GM19238 (cell line): ENCODE measurements at regions not wholly inside any gene's neighbourhood (a gene's known extent, or its start where the extent isn't known, plus 50 kb on each side); places are given as distances from the start of the nearest gene placed in this dataset.
"Not testable (repeated sequence)": the region's sequence is repeated elsewhere in the genome, so short reads cannot be mapped to it uniquely, and the experiment has no call there.

ENCODE experiments used
- DNase-seq: peaks from one replicate; pipeline ENCODE4 v3.0.0; 2011; ENCODE audit warnings: low spot score; ENCODE audit not compliant: insufficient read length

DNA sequence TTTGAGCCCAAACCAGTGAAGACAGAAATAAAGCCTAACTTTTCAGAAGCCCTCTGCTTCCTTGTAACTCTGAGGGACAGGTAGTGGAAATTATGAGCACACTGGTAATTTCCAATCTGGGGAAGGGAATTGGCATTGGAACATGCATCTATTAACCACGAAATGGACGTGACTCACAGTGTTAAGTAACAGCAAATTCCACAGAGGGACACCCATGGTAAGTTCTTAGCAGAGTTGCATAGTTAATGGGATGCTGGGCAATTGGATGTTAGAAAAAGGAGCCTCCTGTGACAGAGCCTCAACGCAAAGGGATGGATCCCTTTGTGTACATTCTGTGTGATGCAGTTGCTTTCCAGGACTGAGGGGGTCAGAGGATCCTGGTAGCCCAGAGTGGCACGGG, 168.6 kb downstream of the SEMA6D start:
- no peak for DNase-seq

- no peak for DNase-seq
Measured at GRCh38 chr15:47887241-47887800, 170.0 kb downstream of the SEMA6D start.

DNA sequence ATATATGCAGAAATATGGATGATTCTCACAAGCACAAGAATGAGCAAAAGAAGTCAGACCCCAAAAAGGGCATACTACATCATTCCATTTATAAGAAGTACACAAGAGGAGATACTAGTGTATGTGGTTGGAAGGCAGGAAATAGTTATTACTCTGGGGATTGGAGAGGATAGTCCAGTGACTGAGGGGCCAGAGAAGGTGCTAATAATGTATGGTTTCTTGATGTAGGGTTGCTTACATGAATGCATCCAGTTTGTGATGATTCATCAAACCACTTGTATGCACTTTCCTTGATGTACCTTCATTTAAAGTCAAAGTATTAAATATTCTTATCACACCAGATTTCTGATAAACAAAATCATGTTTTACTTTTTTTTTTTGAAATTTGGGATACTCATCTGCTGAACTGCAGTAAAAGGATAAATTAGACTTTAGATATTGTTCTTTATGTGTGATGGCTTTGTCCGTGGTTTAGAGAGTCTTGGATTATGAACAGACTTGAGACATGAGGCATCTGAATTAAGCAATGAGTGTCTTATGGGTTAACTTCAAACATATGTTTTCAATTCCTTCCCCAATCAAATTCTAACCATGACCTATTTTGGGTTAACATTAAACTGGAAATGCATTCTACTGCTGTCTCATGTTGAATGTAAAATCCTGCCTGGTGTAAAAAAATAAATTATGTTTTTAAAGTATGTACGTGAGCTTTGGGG, 171.2 kb downstream of the SEMA6D start:
- DNase-seq: no peak

GRCh38 chr15:47890397-47891150, 173.3 kb downstream of the SEMA6D start:
- no peak for DNase-seq

DNA sequence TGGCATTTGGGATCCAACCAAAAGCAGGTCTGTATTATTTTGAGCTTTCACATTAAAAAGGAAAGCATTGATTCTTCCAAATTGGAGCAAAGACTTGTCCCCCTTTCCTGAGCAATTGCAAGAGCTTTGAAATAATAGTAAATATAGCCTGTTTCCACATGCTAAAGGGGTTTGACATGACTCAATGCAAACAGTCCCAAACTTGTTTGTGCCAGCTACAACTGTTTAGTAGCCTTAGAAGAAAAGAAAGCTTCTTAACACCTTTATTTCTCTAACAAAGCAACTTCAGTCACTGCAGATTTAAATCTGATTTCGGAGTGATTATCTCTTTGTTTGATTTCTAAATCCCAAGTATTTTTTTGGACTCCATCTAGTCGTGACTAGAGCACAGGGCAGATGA, 180.2 kb downstream of the SEMA6D start:
- DNase-seq: no peak

DNA sequence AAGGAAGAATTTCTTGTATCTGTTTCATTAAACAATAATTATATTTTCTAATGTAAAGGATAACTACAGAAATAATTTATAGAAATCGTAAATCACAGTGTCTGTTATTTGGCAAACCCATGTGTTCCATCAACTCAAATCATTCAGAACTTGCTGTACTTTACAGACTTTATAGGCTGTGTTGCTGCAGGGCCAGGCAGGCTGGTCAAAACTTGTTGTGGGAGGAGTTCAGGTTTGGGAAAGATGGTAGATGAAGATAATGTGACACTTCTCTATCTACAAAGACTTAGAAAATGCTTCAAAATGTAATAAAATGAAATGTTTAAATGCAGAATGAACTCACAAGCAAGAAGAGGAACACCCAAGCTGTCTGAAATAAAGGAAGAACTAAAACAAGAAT, 183.4 kb downstream of the SEMA6D start:
- DNase-seq: no peak

DNA sequence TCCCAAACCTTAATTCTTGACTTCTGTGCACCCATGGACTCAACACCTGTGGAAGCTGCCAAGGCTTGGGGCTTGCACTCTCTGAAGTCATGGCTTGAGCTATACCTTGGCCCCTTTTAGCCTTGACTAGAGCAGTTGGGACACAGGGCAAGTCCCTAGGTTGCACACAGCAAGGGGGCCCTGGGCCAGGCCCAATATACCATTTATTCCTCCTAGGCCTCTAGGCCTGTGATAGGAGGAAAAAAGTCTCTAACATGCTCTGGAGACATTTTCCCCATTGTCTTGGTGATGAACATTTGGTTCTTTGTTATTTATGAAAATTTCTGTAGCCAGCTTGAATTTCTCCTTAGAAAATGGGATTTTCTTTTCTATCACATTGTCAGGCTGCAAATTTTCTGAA, 186.1 kb downstream of the SEMA6D start:
- no peak for DNase-seq

- no peak for DNase-seq
Measured at GRCh38 chr15:47908486-47908885, 191.2 kb downstream of the SEMA6D start.

GRCh38 chr15:47908950-47909670, 191.8 kb downstream of the SEMA6D start:
- DNase-seq: no peak

DNA sequence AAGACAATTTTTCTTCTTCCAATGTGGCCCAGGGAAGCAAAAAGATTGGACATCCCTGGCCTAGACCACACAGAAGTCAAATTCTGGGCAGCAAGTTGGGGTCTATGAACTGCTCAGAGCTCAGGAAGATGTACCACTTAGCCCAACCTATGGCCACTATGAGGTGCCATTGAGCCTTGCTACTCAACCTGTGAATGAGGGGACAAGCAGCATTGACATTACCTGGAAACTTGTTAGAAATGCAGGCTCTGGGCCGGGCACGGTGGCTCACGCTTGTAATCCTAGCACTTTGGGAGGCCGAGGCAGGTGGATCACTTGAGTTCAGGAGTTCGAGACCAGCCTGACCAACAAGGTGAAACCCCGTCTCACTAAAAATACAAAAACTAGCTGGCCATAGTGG, 195.6 kb downstream of the SEMA6D start:
- DNase-seq: not testable (repeated sequence)

DNA sequence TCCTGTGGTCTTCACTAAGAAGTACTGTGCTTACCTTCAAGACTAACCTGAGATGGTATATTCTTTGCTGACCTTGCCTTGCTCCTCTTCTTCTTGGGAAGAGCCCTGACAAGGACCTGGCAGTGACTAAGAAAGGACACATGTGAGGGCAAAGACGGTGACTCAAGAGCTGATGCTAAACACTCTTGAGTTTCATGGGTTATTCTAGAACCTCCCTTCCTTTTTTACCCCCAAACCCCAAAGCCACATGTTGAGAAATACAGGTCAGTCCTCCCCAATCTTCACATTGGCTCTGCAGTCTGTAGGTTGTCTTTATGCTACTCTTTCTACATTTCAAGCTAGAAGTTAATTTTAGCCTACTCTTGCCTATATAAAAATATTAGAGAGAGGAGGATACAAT, 200.6 kb downstream of the SEMA6D start:
- DNase-seq: no peak

DNA sequence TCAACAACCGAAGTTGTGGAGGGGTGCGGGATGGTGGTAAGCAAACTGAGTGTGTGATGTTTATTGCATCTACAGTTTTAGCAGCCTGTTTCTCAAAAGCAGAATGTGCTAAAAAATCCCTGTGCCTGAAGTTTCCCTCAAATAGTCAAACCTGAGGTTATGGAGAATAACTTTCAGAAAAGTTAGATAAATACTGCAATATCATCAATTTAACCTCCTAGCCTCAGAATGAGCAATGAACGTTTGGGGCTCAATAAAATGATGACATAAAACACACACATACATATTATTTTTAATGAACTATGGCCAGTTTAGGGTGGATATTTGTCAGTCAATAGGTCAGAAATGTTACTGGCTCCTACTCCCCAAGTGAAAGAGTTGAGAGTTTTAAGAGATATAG, 201.6 kb downstream of the SEMA6D start:
- DNase-seq: no peak

- DNase-seq: no peak
Measured at GRCh38 chr15:47924381-47924780, 196.4 kb upstream of the SLC24A5 start.

- no peak for DNase-seq
Measured at GRCh38 chr15:47929138-47929803, 191.5 kb upstream of the SLC24A5 start.

- no peak for DNase-seq
Measured at GRCh38 chr15:47932261-47932660, 188.5 kb upstream of the SLC24A5 start.

DNA sequence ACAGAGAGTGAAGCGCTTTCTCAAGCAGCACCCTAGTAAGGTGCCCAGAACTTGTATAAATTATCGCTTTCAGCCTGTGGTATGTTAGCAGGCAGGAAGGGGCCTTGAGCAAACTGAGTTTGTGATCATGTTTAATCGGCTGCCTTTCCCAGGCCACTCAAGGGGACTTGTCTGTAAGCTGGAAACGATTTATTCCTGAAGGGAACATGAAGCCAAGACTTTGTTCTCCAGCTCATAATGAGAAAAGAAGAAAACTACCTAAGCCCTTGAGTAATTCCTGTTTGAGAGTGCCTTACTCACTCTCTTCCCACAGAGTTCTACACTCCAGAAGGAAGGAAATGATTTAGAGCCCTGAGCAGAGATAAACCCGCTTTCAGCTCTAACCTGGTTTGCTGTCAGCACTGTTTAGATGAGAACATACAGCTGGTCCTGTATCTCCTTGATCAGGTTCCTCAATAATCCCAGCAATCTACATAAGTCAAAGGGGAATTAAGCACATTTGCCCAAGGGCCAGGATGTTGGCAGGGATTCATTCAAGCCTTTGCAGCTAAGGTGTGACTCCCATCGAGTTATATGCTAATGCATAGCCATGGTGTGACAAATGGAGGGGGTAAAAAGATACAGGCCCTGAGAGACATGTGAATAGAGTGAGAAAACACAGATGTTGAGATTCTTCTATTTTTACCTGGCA, 187.7 kb upstream of the SLC24A5 start:
- no peak for DNase-seq

GRCh38 chr15:47933865-47934264, 186.9 kb upstream of the SLC24A5 start:
- DNase-seq: no peak

GRCh38 chr15:47934342-47934741, 186.4 kb upstream of the SLC24A5 start:
- DNase-seq: no peak

DNA sequence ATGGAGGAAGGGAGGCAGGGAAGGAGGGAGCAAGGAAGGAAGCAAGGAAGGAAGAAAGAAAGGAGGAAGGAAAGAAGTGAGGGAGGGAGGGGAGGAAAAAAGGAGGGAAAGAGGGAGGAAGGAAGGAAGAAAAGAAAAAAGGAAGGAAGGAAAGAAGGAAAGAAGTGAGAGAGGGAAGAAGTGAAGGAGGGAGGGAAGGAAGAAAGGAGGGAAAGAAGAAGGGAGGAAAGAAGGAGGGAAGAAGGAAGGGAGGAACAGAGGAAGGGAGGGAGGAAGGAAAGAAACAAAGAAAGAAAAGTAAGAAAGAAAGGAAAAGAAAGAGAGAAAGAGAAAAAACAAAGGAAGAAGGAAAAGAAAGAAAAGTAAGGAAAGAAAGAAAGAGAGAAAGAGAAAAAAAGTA, 183.0 kb upstream of the SLC24A5 start:
- DNase-seq: no peak

DNA sequence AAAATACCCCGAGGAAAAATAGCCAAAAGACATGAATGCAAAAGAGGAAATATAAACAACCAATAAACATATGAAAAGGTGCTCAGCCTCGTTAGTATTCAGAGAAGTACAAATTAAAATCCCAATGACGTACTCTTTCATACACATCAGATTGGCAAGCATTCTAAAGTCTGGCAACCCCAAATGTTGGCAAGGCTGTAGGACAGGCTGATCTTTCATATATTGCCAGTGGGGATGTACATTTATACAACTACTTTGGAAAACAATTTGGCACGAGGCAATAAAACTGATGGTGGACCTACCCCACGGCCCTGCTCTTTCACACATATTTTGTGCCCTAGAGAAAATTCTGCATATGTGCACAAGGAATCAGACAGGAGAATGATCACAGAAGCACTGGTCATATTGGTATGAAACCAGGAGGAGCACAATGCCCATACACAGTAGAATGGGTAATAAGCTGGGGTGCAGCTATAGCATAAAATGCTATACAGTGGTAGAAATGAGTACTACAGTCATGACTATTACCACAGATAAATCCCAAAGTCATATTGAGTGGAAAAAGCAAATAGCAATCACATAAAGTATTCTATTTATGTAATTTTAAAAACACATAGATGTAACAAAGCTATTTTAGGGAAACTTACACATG, 176.0 kb upstream of the SLC24A5 start:
- no peak for DNase-seq
